Astrocyte (in vitro differentiated cells and primary cell): ENCODE measurements at regions not wholly inside any gene's neighbourhood (a gene's known extent, or its start where the extent isn't known, plus 50 kb on each side); places are given as distances from the start of the nearest gene placed in this dataset.

Experiments used
- DNase-seq: peaks from one replicate; pipeline ENCODE4 v3.0.0-alpha.2; 2010; ENCODE audit warnings: low read depth
- FAIRE-seq: peaks from 2 replicates; lab custom pipeline; 2011; peaks lifted over from hg19 to GRCh38; lab: Jason Lieb, UNC
- H2AFZ ChIP-seq: 2 replicates; pipeline ENCODE4 v1.6.0; 2012; ENCODE audit warnings: low read depth, low read length, inconsistent platforms
- H3K27ac ChIP-seq: 2 replicates; pipeline ENCODE4 v1.5.1; 2011; ENCODE audit warnings: low read depth, low read length, inconsistent platforms
- H3K27me3 ChIP-seq: 2 replicates; pipeline ENCODE4 v1.6.0; 2011; ENCODE audit warnings: low read length, inconsistent platforms; ENCODE audit not compliant: insufficient read depth
- H3K36me3 ChIP-seq: 2 replicates; pipeline ENCODE4 v1.5.1; 2011; ENCODE audit warnings: low read length, inconsistent platforms; ENCODE audit not compliant: insufficient read depth
- H3K4me1 ChIP-seq: 2 replicates; pipeline ENCODE4 v1.5.1; 2011; ENCODE audit warnings: low read length, inconsistent platforms; ENCODE audit not compliant: insufficient read depth
- H3K4me2 ChIP-seq: 2 replicates; pipeline ENCODE4 v1.6.0; 2012; ENCODE audit warnings: low read length, inconsistent platforms
- H3K4me3 ChIP-seq: 2 replicates; pipeline ENCODE4 v1.5.1; 2011; ENCODE audit warnings: low read depth, mild to moderate bottlenecking, low read length, inconsistent platforms; ENCODE audit not compliant: insufficient read depth
- H3K79me2 ChIP-seq: 2 replicates; pipeline ENCODE4 v1.6.0; 2012; ENCODE audit warnings: mild to moderate bottlenecking, low read length, inconsistent platforms; ENCODE audit not compliant: insufficient read depth
- H3K9ac ChIP-seq: 2 replicates; pipeline ENCODE4 v1.6.0; 2012; ENCODE audit warnings: mild to moderate bottlenecking, low read length, inconsistent platforms
- H3K9me3 ChIP-seq: 2 replicates; pipeline ENCODE4 v1.5.1; 2012; ENCODE audit warnings: low read depth, mild to moderate bottlenecking, low read length, inconsistent platforms; ENCODE audit not compliant: insufficient read depth
- H4K20me1 ChIP-seq: 2 replicates; pipeline ENCODE4 v1.6.0; 2012; ENCODE audit warnings: low read length, inconsistent platforms; ENCODE audit not compliant: insufficient read depth
- H3K27ac Mint-ChIP-seq: one replicate; pipeline ENCODE4 v1.8.0; 2021; ENCODE audit warnings: mild to moderate bottlenecking, mixed read lengths; ENCODE audit not compliant: unreplicated experiment
- H3K27me3 Mint-ChIP-seq: one replicate; pipeline ENCODE4 v1.8.0; 2021; ENCODE audit warnings: low read depth, mixed read lengths; ENCODE audit not compliant: unreplicated experiment
- H3K36me3 Mint-ChIP-seq: one replicate; pipeline ENCODE4 v1.8.0; 2021; ENCODE audit warnings: low read depth, mixed read lengths; ENCODE audit not compliant: unreplicated experiment
- H3K4me1 Mint-ChIP-seq: one replicate; pipeline ENCODE4 v1.8.0; 2021; ENCODE audit warnings: low read depth, mixed read lengths; ENCODE audit not compliant: unreplicated experiment
- H3K4me3 Mint-ChIP-seq: one replicate; pipeline ENCODE4 v1.8.0; 2021; ENCODE audit warnings: mild to moderate bottlenecking, moderate library complexity, mixed read lengths; ENCODE audit not compliant: unreplicated experiment
- H3K9me3 Mint-ChIP-seq: one replicate; pipeline ENCODE4 v1.8.0; 2021; ENCODE audit warnings: mild to moderate bottlenecking, mixed read lengths; ENCODE audit not compliant: unreplicated experiment
- EZH2 ChIP-seq: IDR thresholded peaks from 2 replicates; pipeline ENCODE4 v1.6.1; 2012; ENCODE audit warnings: mild to moderate bottlenecking, low read length, inconsistent platforms; ENCODE audit not compliant: insufficient read depth
- TF ChIP-seq, protein P1 (sequence below): IDR thresholded peaks from 2 replicates; pipeline ENCODE4 v1.5.1; 2011; ENCODE audit warnings: low read depth, mild to moderate bottlenecking, inconsistent platforms, low read length, moderate library complexity; ENCODE audit not compliant: insufficient read depth

DNA sequence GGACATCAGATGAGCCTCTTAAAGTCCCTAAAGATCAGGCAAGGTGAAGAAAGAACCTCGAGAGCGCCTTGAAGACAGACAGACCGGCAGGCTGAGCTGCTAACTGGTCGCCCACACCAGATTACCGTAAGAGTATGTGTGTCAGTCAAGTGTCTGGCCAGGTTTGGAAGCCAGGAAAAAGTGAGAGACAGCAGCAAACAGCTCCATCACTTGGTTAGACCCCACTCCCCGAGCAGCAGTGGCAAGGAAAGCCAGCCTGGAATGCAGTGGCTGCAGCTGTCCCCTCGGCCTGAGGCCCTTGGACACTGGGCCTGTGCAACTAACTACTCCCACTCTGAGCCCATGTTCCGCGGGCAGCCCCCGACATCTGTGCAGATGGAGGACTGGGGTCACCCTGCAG is 214.1 kb downstream of the DIRAS2 start:
- Histone ChIP-seq H4K20me1 (no peaks in the 10 kb centered on the region), H3K36me3 (no peaks in the 10 kb centered on the region), H3K27me3 (no peaks in the 10 kb centered on the region), H3K9me3 (no peaks in the 10 kb centered on the region), H3K4me3 (no peak overlapping the region), H3K9ac (no peak overlapping the region), H3K27ac (no peak overlapping the region), H3K4me2 (no peak overlapping the region), H3K4me1 (peaks cover 9% of the 10 kb centered on the region), H3K79me2 (no peaks in the 10 kb centered on the region), H2AFZ (no peak overlapping the region)
- H3K27ac Mint-ChIP-seq, result no peak overlapping the region
- TF ChIP-seq EZH2, result no peak
- TF ChIP-seq, protein P1, sequence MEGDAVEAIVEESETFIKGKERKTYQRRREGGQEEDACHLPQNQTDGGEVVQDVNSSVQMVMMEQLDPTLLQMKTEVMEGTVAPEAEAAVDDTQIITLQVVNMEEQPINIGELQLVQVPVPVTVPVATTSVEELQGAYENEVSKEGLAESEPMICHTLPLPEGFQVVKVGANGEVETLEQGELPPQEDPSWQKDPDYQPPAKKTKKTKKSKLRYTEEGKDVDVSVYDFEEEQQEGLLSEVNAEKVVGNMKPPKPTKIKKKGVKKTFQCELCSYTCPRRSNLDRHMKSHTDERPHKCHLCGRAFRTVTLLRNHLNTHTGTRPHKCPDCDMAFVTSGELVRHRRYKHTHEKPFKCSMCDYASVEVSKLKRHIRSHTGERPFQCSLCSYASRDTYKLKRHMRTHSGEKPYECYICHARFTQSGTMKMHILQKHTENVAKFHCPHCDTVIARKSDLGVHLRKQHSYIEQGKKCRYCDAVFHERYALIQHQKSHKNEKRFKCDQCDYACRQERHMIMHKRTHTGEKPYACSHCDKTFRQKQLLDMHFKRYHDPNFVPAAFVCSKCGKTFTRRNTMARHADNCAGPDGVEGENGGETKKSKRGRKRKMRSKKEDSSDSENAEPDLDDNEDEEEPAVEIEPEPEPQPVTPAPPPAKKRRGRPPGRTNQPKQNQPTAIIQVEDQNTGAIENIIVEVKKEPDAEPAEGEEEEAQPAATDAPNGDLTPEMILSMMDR, result no peak
- peaks cover 2% of the 10 kb centered on the region for H3K27me3 Mint-ChIP-seq
- DNase-seq, result no peak
- peaks cover 14% of the 10 kb centered on the region for H3K4me1 Mint-ChIP-seq
- H3K9me3 Mint-ChIP-seq, result no peaks in the 10 kb centered on the region
- no peak for FAIRE-seq
- no peaks in the 10 kb centered on the region for H3K36me3 Mint-ChIP-seq
- H3K4me3 Mint-ChIP-seq, result no peak overlapping the region

DNA sequence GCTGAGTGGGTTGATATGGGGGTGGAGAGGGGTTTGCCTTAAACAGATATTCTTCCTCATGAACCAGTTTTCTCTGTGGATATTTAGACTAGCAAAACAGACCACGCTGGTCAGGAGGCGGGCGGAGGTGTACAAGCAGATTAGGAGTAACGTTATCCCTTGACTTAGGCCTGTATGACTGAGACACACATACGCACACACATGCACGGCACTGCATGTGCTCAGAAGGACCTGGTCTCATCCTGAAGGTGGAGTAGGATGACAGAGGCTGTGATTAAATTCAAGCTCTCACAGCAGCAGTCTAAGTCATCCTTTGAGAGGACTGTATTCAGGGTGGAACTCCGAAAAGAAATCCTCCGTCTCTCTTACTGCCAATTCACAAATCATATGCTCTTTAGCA is 209.7 kb downstream of the DIRAS2 start:
- TF ChIP-seq EZH2, result no peak
- TF ChIP-seq, protein P1, result no peak
- peak overlapping the region; percentile 82 for H3K4me2 ChIP-seq
- DNase-seq (no peak), FAIRE-seq (no peak)
- Mint-ChIP-seq H3K36me3 (no peaks in the 10 kb centered on the region), H3K4me1 (peaks cover 14% of the 10 kb centered on the region), H3K27me3 (peaks cover 4% of the 10 kb centered on the region), H3K27ac (peak overlapping the region; percentile 93), H3K4me3 (peak overlapping the region; percentile 73), H3K9me3 (no peaks in the 10 kb centered on the region)
- H2AFZ ChIP-seq, result peak overlapping the region; percentile 89
- peak overlapping the region; percentile 72 for H3K9ac ChIP-seq
- H3K27me3 ChIP-seq, result no peaks in the 10 kb centered on the region
- H3K9me3 ChIP-seq, result no peaks in the 10 kb centered on the region
- no peaks in the 10 kb centered on the region for H3K79me2 ChIP-seq
- H4K20me1 ChIP-seq, result no peaks in the 10 kb centered on the region
- peaks cover 9% of the 10 kb centered on the region for H3K4me1 ChIP-seq
- H3K27ac ChIP-seq, result peak overlapping the region; percentile 63
- no peaks in the 10 kb centered on the region for H3K36me3 ChIP-seq
- peak overlapping the region; percentile 33 for H3K4me3 ChIP-seq

DNA sequence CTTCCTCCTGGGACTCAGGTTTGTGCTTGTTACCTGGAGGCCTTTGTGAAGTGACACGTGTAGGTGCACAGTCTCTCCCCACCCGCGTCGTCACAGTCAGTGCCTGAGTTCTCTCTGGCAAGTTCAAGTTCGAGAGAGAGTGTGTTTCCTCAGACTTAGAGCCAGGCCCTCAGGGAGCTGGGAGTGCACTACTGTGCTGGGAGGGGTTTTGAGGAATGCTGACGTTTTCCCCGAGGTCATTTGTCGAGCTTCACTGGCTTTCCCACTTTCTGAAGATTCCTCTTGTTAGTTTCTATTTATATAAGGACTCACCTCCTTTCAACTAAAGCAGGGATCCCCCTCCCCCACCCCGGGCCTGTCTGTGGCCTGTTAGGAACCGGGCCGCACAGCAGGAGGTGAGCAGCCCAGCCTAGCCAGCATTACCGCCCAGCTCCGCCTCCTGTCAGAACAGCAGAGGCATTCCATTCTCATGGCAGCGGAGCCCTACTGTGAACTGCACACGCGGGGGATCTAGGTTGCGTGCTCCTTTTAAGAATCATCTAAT is 209.2 kb downstream of the DIRAS2 start:
- TF ChIP-seq, protein P1, result no peak
- TF ChIP-seq EZH2, result no peak
- Histone ChIP-seq H2AFZ (peak overlapping the region; percentile 89), H3K4me2 (peak overlapping the region; percentile 82), H3K4me3 (peak overlapping the region; percentile 33), H4K20me1 (no peaks in the 10 kb centered on the region), H3K79me2 (no peaks in the 10 kb centered on the region), H3K9me3 (no peaks in the 10 kb centered on the region), H3K36me3 (no peaks in the 10 kb centered on the region), H3K27me3 (no peaks in the 10 kb centered on the region), H3K9ac (peak overlapping the region; percentile 72), H3K27ac (peak overlapping the region; percentile 63), H3K4me1 (peaks cover 9% of the 10 kb centered on the region)
- FAIRE-seq (no peak), DNase-seq (peak; percentile 29)
- peak overlapping the region; percentile 93 for H3K27ac Mint-ChIP-seq
- no peaks in the 10 kb centered on the region for H3K36me3 Mint-ChIP-seq
- H3K4me3 Mint-ChIP-seq, result peak overlapping the region; percentile 73
- H3K4me1 Mint-ChIP-seq, result peaks cover 14% of the 10 kb centered on the region
- peaks cover 2% of the 10 kb centered on the region for H3K27me3 Mint-ChIP-seq
- H3K9me3 Mint-ChIP-seq, result no peaks in the 10 kb centered on the region
